Tibial artery (tissue), 4 donors: ENCODE measurements at regions not wholly inside any gene's neighbourhood (a gene's known extent, or its start where the extent isn't known, plus 50 kb on each side); places are given as distances from the start of the nearest gene placed in this dataset.
A peak's percentile ranks its signal among the peaks of the same experiment; 100 is the strongest.

Experiments
- DNase-seq, 2 donors: peaks; one replicate each; pipeline ENCODE4 v3.0.0-alpha.2; 2019
- H3K27ac ChIP-seq, 2 donors: fragments of 200-600 bp; sonication (generic) in 1 of 2; 1 replicate in 1 of 2; 2 replicates in 1 of 2; pipeline ENCODE4 v1.5.1; 2018 to 2019; ENCODE audit warnings: mild to moderate bottlenecking in 1 of 2
- H3K27me3 ChIP-seq, 2 donors: fragments of 200-600 bp; sonication (generic) in 1 of 2; one replicate each; pipeline versions ENCODE4 v1.5.1 to v1.6.0; 2016 to 2019
- H3K36me3 ChIP-seq, 3 donors: fragments of 200-600 bp; sonication (generic) in 2 of 3; one replicate each; pipeline ENCODE4 v1.5.1; 2016 to 2019; ENCODE audit warnings: mild to moderate bottlenecking in 2 of 3
- H3K4me1 ChIP-seq, 4 donors: fragments of 200-600 bp; sonication (generic) in 2 of 4; 1 replicate in 3 of 4; 2 replicates in 1 of 4; pipeline ENCODE4 v1.5.1; 2016 to 2019
- H3K4me3 ChIP-seq, 2 donors: fragments of 200-600 bp; sonication (generic) in 1 of 2; 1 replicate in 1 of 2; 2 replicates in 1 of 2; pipeline ENCODE4 v1.5.1; 2018 to 2019; ENCODE audit warnings: mild to moderate bottlenecking in 2 of 2
- H3K9me3 ChIP-seq, 3 donors: fragments of 200-600 bp; sonication (generic) in 1 of 3; one replicate each; pipeline ENCODE4 v1.5.1; 2016 to 2019
- CTCF ChIP-seq, 2 experiments: fragments of 200-600 bp in 1 of 2; fragments of 450-650 bp in 1 of 2; IDR thresholded peaks; one replicate each; pipeline ENCODE4 v1.5.1; 2017 to 2019; ENCODE audit warnings: antibody characterized with exemption in 2 of 2, mild to moderate bottlenecking in 1 of 2, moderate library complexity in 1 of 2
- intact Hi-C: fragments of 100-400 bp; cut with DNase I; formaldehyde crosslinking; loops from one replicate; pipeline ENCODE4 v1.15.0; 2023; ENCODE audit warnings: low total_unique reads

- no peak for TF ChIP-seq CTCF (IDR thresholded peaks at IDR 0.05)
- H3K4me1 ChIP-seq = peaks cover 0 to 89% (median 77%) of the 10 kb centered on the region in 4 donors
- no peak for DNase-seq
- intact Hi-C loops = loop anchor here (5.0 kb wide), 1 partner anchor 45 kb away; no protein-coding TSS in a partner anchor
- H3K27me3 ChIP-seq = no peaks in the 10 kb centered on the region
- no peaks in the 10 kb centered on the region for H3K36me3 ChIP-seq
- H3K4me3 ChIP-seq = no peak overlapping the region
- no peaks in the 10 kb centered on the region for H3K9me3 ChIP-seq
- peak overlapping the region; percentile 82 to 87 for H3K27ac ChIP-seq
These were observed 149.6 kb upstream of the DMRT1 start for GRCh38 chr9:691825-692400.

- H3K27ac ChIP-seq = peak overlapping the region; percentile 82 to 87
- peak overlapping the region in 1 of 2 donors; percentile 46 for H3K4me3 ChIP-seq
- intact Hi-C loops = loop anchor here (5.0 kb wide), 1 partner anchor 45 kb away; no protein-coding TSS in a partner anchor
- no peaks in the 10 kb centered on the region for H3K36me3 ChIP-seq
- DNase-seq = no peak
- peaks cover 0 to 89% (median 78%) of the 10 kb centered on the region in 4 donors for H3K4me1 ChIP-seq
- H3K9me3 ChIP-seq = no peaks in the 10 kb centered on the region
- no peak for TF ChIP-seq CTCF (IDR thresholded peaks at IDR 0.05)
- H3K27me3 ChIP-seq = no peaks in the 10 kb centered on the region
These were observed 148.8 kb upstream of the DMRT1 start for GRCh38 chr9:692636-693129.

- peak; percentile 70 to 82 for DNase-seq
- H3K36me3 ChIP-seq = no peaks in the 10 kb centered on the region
- H3K4me1 ChIP-seq = peaks cover 0 to 89% (median 78%) of the 10 kb centered on the region in 4 donors
- TF ChIP-seq CTCF (IDR thresholded peaks at IDR 0.05) = peak in 1 of 2 experiments; percentile 3
- intact Hi-C loops = loop anchor here (5.0 kb wide), 1 partner anchor 44 kb away; no protein-coding TSS in a partner anchor
- H3K27me3 ChIP-seq = no peaks in the 10 kb centered on the region
- H3K27ac ChIP-seq = peak overlapping the region; percentile 82 to 87
- H3K9me3 ChIP-seq = no peaks in the 10 kb centered on the region
- H3K4me3 ChIP-seq = peak overlapping the region; percentile 43 to 46
These were observed 148.1 kb upstream of the DMRT1 start for GRCh38 chr9:693201-694091.

GRCh38 chr9:694092-694402 is 147.4 kb upstream of the DMRT1 start:
- Histone ChIP-seq H3K4me3 (peak overlapping the region; percentile 43 to 46), H3K36me3 (no peaks in the 10 kb centered on the region), H3K4me1 (peaks cover 0 to 89% (median 79%) of the 10 kb centered on the region in 4 donors), H3K27me3 (no peaks in the 10 kb centered on the region), H3K9me3 (no peaks in the 10 kb centered on the region), H3K27ac (peak overlapping the region; percentile 82 to 87)
- intact Hi-C loops = loop anchor here (5.0 kb wide), 1 partner anchor 43 kb away; no protein-coding TSS in a partner anchor
- no peak for DNase-seq
- no peak for TF ChIP-seq CTCF (IDR thresholded peaks at IDR 0.05)

GRCh38 chr9:694403-695154 is 146.9 kb upstream of the DMRT1 start:
- intact Hi-C loops = loop anchor here (5.0 kb wide), 1 partner anchor 43 kb away; no protein-coding TSS in a partner anchor
- Histone ChIP-seq H3K27me3 (no peaks in the 10 kb centered on the region), H3K9me3 (no peaks in the 10 kb centered on the region), H3K27ac (peak overlapping the region; percentile 82 to 87), H3K4me3 (peak overlapping the region; percentile 43 to 46), H3K36me3 (no peaks in the 10 kb centered on the region), H3K4me1 (peaks cover 0 to 89% (median 77%) of the 10 kb centered on the region in 4 donors)
- TF ChIP-seq CTCF (IDR thresholded peaks at IDR 0.05) = no peak
- no peak for DNase-seq
